Ascending aorta (tissue), 2 donors: ENCODE measurements at regions not wholly inside any gene's neighbourhood (a gene's known extent, or its start where the extent isn't known, plus 50 kb on each side); places are given as distances from the start of the nearest gene placed in this dataset.
"Not testable (repeated sequence)": the region's sequence is repeated elsewhere in the genome, so short reads cannot be mapped to it uniquely, and the experiment has no call there.

Source experiments
- DNase-seq, 2 donors: peaks; one replicate each; pipeline ENCODE4 v3.0.0-alpha.2; 2019; ENCODE audit warnings: low spot score in 2 of 2
- H3K27ac ChIP-seq, 2 donors: fragments of 200-600 bp; sonication (generic); one replicate each; pipeline ENCODE4 v1.5.1; 2016 to 2017; ENCODE audit warnings: mild to moderate bottlenecking in 1 of 2
- H3K27me3 ChIP-seq: fragments of 200-600 bp; sonication (generic); one replicate; pipeline ENCODE4 v1.5.1; 2017
- H3K36me3 ChIP-seq, 2 donors: fragments of 200-600 bp; sonication (generic); one replicate each; pipeline ENCODE4 v1.5.1; 2016
- H3K4me1 ChIP-seq, 2 donors: fragments of 200-600 bp; sonication (generic); one replicate each; pipeline ENCODE4 v1.5.1; 2016 to 2017; ENCODE audit warnings: mild to moderate bottlenecking in 1 of 2
- H3K4me3 ChIP-seq, 2 donors: fragments of 200-600 bp; sonication (generic); one replicate each; pipeline ENCODE4 v1.5.1; 2016 to 2017; ENCODE audit warnings: mild to moderate bottlenecking in 1 of 2
- H3K9me3 ChIP-seq, 2 donors: fragments of 200-600 bp; sonication (generic); one replicate each; pipeline ENCODE4 v1.5.1; 2016
- CTCF ChIP-seq, 3 experiments: fragments of 200-600 bp in 2 of 3; fragments of 450-650 bp in 1 of 3; sonication (generic) in 2 of 3; IDR thresholded peaks; one replicate each; pipeline ENCODE4 v1.5.1; 2016 to 2019; ENCODE audit warnings: antibody characterized with exemption in 3 of 3, mild to moderate bottlenecking in 1 of 3, moderate library complexity in 1 of 3
- intact Hi-C: fragments of 100-400 bp; cut with DNase I; formaldehyde crosslinking; loops from one replicate; pipeline ENCODE4 v1.15.1; 2023

DNA sequence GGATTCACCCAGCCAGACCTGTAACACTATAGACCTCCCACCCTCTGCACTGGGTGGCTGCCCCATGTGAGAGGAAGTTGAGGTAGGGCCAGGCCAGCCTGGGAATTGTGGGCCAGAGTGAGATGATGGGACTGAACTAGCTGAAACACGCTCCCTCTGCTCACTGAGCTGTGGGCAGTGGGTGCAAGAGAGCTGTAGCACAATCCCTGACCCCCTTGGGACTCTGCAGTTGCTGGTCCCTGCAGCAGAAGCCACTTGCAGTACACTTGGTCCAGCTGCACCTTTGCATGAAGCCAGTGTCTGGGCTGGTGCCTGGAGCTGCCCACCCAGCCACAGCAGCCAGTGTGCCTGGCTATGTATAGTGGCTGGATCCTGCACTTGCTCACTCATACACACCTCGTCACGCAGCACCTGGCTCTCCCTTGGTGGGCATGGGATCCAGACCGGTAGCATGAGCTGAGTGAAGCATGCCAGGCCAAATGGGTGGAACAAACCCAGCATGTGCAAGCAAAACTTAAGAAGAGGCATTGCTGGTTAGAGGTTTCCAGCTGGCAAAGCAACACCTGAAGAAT lies 805.7 kb upstream of the GBE1 start:
- Histone ChIP-seq H3K4me3 (no peak overlapping the region), H3K9me3 (no peaks in the 10 kb centered on the region), H3K4me1 (no peaks in the 10 kb centered on the region), H3K27me3 (no peaks in the 10 kb centered on the region), H3K36me3 (no peaks in the 10 kb centered on the region), H3K27ac (no peak overlapping the region)
- DNase-seq = no peak
- TF ChIP-seq CTCF (IDR thresholded peaks at IDR 0.05) = no peak
- intact Hi-C loops = no loop called here

DNA sequence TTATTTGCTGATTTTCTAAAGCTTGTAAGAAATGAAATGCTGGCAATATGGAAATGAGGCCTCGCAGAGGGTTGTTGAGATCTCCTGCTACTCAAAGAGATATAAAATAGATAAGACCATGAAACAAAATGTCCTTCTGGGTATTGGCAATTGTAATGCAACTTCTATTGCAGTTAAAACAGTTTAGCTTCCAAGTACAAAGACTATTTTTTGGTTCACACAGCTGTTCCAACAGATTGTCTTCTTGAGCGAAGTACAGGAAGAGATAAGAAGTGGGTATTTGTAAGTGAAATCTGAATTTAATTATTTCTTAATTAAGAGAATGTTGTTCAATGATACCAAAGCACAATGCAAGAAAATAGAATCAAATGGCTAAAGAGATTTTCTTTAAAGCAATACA lies 801.5 kb upstream of the GBE1 start:
- H3K4me1 ChIP-seq = no peaks in the 10 kb centered on the region
- no peak for TF ChIP-seq CTCF (IDR thresholded peaks at IDR 0.05)
- H3K27me3 ChIP-seq = no peaks in the 10 kb centered on the region
- H3K36me3 ChIP-seq = no peaks in the 10 kb centered on the region
- intact Hi-C loops = no loop called here
- no peak for DNase-seq
- H3K27ac ChIP-seq = no peak overlapping the region
- no peak overlapping the region for H3K4me3 ChIP-seq
- H3K9me3 ChIP-seq = no peaks in the 10 kb centered on the region

GRCh38 chr3:82561784-82562183 lies 800.3 kb upstream of the GBE1 start:
- intact Hi-C loops = no loop called here
- H3K27me3 ChIP-seq = no peaks in the 10 kb centered on the region
- DNase-seq = no peak
- no peak overlapping the region for H3K4me3 ChIP-seq
- TF ChIP-seq CTCF (IDR thresholded peaks at IDR 0.05) = no peak
- H3K9me3 ChIP-seq = no peaks in the 10 kb centered on the region
- H3K4me1 ChIP-seq = no peaks in the 10 kb centered on the region
- no peaks in the 10 kb centered on the region for H3K36me3 ChIP-seq
- H3K27ac ChIP-seq = no peak overlapping the region

DNA sequence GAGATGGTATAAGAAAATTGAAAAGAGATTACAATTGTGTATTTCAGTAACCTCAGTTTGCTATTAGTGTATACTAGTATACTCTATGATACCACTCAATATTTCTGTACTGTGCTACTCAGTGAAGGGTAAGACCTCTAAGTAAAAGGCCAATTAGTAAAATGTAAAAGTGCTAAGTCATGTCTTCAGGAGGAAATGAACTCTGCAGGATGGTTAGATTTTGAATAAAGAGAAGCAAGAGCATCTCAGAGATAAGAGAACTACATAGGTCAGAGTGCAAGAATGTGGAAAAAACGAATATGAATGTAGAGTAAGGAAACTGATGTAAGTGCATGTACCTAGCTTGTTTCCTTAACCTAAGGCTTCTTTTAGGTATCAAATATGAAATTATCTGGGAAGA lies 796.6 kb upstream of the GBE1 start:
- intact Hi-C loops = no loop called here
- Histone ChIP-seq H3K36me3 (no peaks in the 10 kb centered on the region), H3K4me1 (no peaks in the 10 kb centered on the region), H3K27me3 (no peaks in the 10 kb centered on the region), H3K9me3 (no peaks in the 10 kb centered on the region), H3K4me3 (no peak overlapping the region), H3K27ac (no peak overlapping the region)
- TF ChIP-seq CTCF (IDR thresholded peaks at IDR 0.05) = no peak
- no peak for DNase-seq

GRCh38 chr3:82556113-82556512 lies 794.7 kb upstream of the GBE1 start:
- no peaks in the 10 kb centered on the region for H3K27me3 ChIP-seq
- H3K27ac ChIP-seq = no peak overlapping the region
- TF ChIP-seq CTCF (IDR thresholded peaks at IDR 0.05) = no peak
- intact Hi-C loops = no loop called here
- H3K4me1 ChIP-seq = no peaks in the 10 kb centered on the region
- no peak for DNase-seq
- H3K4me3 ChIP-seq = no peak overlapping the region
- no peaks in the 10 kb centered on the region for H3K9me3 ChIP-seq
- H3K36me3 ChIP-seq = no peaks in the 10 kb centered on the region

DNA sequence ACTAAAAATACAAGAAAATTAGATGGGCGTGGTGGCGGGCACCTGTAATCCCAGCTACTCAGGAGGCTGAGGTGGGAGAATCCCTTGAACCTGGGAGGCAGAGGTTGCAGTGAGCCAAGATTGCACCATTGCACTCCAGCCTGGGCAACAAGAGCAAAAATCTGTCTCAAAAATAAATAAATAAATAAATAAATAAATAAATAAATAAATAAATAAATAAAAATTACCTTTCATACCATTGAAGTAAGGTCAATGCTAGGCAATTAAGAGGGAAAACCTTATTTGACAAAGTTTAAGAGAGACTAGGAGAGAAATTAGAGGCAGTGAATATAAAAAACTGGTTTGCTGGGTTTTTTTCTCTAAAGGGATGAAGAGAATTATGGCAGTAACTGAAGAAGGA lies 781.1 kb upstream of the GBE1 start:
- intact Hi-C loops, DNase-seq: not testable (repeated sequence)

More for the DNA sequence above, 781.1 kb upstream of the GBE1 start:
- H3K36me3 ChIP-seq, H3K4me3 ChIP-seq, H3K27me3 ChIP-seq, H3K27ac ChIP-seq, H3K4me1 ChIP-seq, H3K9me3 ChIP-seq: not testable (repeated sequence)
